ENCODE measurements at regions not wholly inside any gene's neighbourhood (a gene's known extent, or its start where the extent isn't known, plus 50 kb on each side); places are given as distances from the start of the nearest gene placed in this dataset.

GRCh38 chr6:159608961-159609651 lies 83.9 kb downstream of the SOD2 start:
- no peak for TF ChIP-seq TAF1 (IDR thresholded peaks at IDR 0.05; ENCODE audit: borderline replicate concordance, low read depth, low read length)
- no peak for TF ChIP-seq POLR2AphosphoS5 (IDR thresholded peaks at IDR 0.05; ENCODE audit: low read depth, low read length)
- no peak for TF ChIP-seq POLR2A (IDR thresholded peaks at IDR 0.05; ENCODE audit: low read depth, low read length)
